Motor neuron (in vitro differentiated cells): ENCODE measurements at regions not wholly inside any gene's neighbourhood (a gene's known extent, or its start where the extent isn't known, plus 50 kb on each side); places are given as distances from the start of the nearest gene placed in this dataset.

ENCODE experiments used
- ATAC-seq, 8 experiments: fragments of 200-7000 bp; cut with Tn5 transposase; replicated peaks in 6 of 8; 2 replicates each; pipeline ENCODE4 v1.8.0; 2021; ENCODE audit warnings: mild to moderate bottlenecking in 8 of 8, moderate library complexity in 8 of 8
- H3K27ac ChIP-seq, 2 donors: fragments of 250-450 bp; sonication (Bioruptor Pico); 2 replicates each; pipeline ENCODE4 v1.9.0; 2021; ENCODE audit warnings: antibody characterized with exemption in 2 of 2, mild to moderate bottlenecking in 2 of 2, moderate library complexity in 1 of 2
- H3K4me1 ChIP-seq, 2 donors: fragments of 250-450 bp; sonication (Bioruptor Pico); replicated peaks in 1 of 2; 2 replicates each; pipeline ENCODE4 v1.6.1; 2021; ENCODE audit warnings: antibody characterized with exemption in 2 of 2, mild to moderate bottlenecking in 2 of 2, moderate library complexity in 1 of 2
- H3K4me3 ChIP-seq, 5 donors: fragments of 250-450 bp; sonication (Bioruptor Pico); 2 replicates each; pipeline ENCODE4 v1.9.0; 2021; ENCODE audit warnings: antibody characterized with exemption in 5 of 5, mild to moderate bottlenecking in 5 of 5, moderate library complexity in 4 of 5
- WGBS, 10 experiments: fragments of 450-650 bp; shearing (Covaris generic); methylation state at CpG; one replicate each; pipeline ENCODE4 v1.0.0; 2022; 5-methylcytosine and 5-hydroxymethylcytosine counted together
- in situ Hi-C, 9 experiments: fragments of 400-800 bp; cut with MboI; loops; one replicate each; pipeline ENCODE4 v1.15.0; 2021; ENCODE audit warnings: low sequenced_read_pairs in 9 of 9, low pct_unique_long_range_greater_than_20kb in 2 of 9; ENCODE audit not compliant: unreplicated experiment in 9 of 9

DNA sequence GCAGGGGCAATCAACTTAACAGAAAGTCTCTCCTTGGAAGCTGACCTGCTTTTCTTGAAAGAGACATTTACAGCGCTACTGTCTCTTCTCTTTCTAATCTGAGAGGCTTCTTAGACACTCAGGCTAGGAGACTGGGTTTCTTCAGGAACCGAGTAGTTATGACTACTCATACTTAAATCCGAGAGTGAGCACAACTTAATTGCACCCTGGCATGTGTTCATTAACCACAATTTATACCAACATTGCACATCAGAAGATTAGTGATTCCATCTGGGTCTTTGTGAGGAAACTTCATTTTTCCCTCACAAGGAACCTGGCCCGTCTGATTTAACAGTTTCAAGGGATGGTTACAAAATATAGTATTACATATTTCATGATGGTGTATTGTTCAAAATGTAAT is 176.9 kb downstream of the UBE2E3 start:
- H3K27ac ChIP-seq: no peak overlapping the region
- no peak for ATAC-seq
- WGBS, 10 experiments: 44 to 100% (median 83%) methylated on average over 1 to 4 of the region's 4 CpGs
- no peaks in the 10 kb centered on the region for H3K4me1 ChIP-seq
- no peak overlapping the region for H3K4me3 ChIP-seq
- in situ Hi-C loops: no loop called here

DNA sequence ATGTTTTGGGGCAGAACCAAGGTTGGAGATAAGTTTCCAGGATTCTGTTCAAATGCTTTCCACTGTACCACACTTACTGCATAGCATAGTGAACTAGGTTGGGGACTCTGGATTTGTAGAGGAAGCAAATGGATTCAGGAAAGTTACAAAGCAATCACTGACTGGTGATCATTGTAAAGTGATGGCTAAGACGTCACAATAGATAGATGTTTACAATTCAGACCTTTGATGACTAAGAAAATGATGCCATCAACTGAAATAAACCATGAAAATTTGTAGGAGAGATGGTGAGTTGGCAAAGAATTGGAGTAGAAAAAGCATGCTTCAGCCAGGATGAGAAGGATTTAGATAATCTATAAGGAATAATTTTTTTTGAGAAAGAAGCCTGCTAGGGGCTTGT is 178.0 kb downstream of the UBE2E3 start:
- Histone ChIP-seq H3K27ac (no peak overlapping the region), H3K4me1 (no peaks in the 10 kb centered on the region), H3K4me3 (no peak overlapping the region)
- 14 to 70% (median 40%) methylated on average over 1 of the region's 1 CpG; no CpG with 5 or more reads in 1 of the 10 experiments for WGBS, 10 experiments
- ATAC-seq: peak in 2 of 8 experiments; percentile 45 to 59
- in situ Hi-C loops: no loop called here

DNA sequence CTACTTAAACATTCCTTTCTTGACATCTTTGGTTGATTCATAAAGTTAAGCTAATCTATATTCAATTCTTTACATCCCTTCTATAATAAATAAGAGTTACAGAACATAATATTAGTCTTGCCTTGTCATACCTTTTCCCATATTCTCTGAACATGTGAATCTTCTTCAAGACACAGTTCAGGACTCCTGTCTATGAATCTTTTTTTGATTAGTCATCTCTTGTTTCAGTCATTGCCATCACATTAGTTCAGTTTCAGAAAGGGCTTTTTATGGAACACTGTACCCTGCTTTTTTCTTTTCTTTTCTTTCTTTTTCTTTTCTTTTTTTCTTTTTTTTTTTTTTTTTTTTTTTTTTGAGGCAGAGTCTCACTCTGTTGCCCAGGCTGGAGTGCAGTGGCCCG is 181.2 kb downstream of the UBE2E3 start:
- WGBS, 10 experiments: 78 to 100% (median 95%) methylated on average over 1 of the region's 1 CpG; no CpG with 5 or more reads in 3 of the 10 experiments
- Histone ChIP-seq H3K27ac (no peak overlapping the region), H3K4me1 (no peaks in the 10 kb centered on the region), H3K4me3 (no peak overlapping the region)
- ATAC-seq: no peak
- in situ Hi-C loops: no loop called here

DNA sequence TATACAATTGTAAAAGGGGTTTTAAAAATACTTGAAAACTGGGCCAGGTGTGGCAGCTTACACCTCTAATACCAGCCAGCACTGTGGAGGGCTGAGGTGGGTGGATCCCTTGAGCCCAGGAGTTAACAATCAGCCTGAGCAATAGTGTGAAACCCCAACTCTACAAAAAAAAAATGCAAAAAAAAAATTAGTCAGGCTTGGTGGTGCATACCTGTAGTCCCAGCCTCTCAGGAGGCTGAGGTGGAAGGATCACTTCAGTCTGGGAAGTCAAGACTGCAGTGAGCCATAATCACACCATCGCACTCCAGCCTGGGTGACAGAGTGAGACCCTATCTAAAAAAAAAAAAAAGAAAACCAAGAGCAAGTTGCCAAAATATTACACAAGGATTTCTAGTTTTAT is 182.7 kb downstream of the UBE2E3 start:
- 100% methylated on average over 1 of the region's 1 CpG; no CpG with 5 or more reads in 7 of the 10 experiments for WGBS, 10 experiments
- Histone ChIP-seq H3K4me3 (no peak overlapping the region), H3K4me1 (no peaks in the 10 kb centered on the region), H3K27ac (no peak overlapping the region)
- no peak for ATAC-seq
- in situ Hi-C loops: no loop called here

DNA sequence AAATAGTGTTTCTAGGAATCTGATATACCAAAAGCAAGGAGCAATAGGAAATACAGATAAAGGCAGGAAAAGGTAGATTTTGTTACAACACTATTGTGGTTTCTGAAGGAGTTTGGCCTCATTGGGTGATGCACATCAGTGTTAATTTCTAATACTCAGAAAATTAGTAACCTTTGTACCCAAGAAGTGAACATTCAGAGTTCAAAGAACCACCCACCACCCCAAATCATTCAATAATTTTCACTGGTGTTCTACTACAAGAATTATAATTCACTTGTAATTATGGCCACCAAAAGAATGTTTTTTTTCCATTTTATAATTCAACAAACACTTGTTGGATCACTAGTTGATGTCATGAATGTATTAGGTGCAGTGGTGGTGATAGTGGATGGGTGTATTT is 183.3 kb downstream of the UBE2E3 start:
- no peak overlapping the region for H3K4me3 ChIP-seq
- no peak overlapping the region for H3K27ac ChIP-seq
- ATAC-seq: no peak
- no peaks in the 10 kb centered on the region for H3K4me1 ChIP-seq
- in situ Hi-C loops: no loop called here

DNA sequence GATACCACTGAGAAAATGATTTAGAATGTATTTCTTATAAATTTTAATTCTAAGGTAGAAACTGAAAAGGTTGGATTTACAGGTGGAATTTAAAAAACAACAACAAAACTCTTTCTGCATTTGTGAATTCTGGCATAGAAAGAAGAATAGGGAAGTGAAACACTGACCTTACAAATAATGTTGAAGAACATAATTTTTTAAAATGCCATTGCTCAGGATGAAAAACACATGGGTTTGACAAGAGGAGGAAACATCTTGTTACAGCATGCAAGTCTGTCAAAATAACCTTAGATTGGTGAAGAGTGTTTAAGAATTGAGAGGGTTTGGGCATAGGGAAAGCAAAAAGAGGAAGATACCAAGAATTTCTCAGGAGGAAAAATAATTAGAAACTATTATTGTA is 184.3 kb downstream of the UBE2E3 start:
- no peak for ATAC-seq
- no peaks in the 10 kb centered on the region for H3K4me1 ChIP-seq
- in situ Hi-C loops: no loop called here
- no peak overlapping the region for H3K4me3 ChIP-seq
- no peak overlapping the region for H3K27ac ChIP-seq

DNA sequence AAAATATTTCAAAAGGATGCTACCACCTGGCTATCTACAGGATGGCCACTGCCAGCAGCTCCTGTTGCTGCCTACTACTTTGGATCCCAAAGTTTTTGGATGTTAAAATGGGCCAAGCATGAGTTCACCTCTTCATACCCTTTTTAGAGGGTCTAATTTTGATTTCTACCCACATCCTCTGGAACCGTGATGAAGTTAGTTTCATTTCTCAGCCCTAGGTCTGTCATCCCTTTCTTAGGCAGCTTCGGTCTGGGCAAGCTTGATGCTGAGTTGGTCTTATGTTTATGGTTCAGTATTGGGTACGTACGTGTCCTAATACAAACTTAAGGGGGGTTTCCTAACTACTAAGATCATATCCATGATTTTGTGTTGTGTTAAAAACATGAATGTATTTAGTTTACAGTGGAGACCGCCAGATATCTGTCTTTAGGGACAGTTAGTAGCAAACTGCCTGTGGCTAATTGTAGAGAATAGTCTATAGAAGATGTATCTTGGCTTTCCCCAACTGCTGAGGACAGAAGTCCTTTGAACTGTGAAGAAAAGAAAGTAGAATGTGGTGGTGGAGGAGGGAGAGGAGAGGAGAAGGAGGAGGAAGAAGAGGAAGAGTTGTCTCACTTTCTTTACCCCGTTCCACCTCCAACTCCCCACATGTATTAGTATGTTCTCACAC is 184.9 kb downstream of the UBE2E3 start:
- 60 to 93% (median 88%) methylated on average over 1 to 6 of the region's 6 CpGs; no CpG with 5 or more reads in 1 of the 10 experiments for WGBS, 10 experiments
- no peak for ATAC-seq
- Histone ChIP-seq H3K27ac (no peak overlapping the region), H3K4me1 (no peaks in the 10 kb centered on the region), H3K4me3 (no peak overlapping the region)
- in situ Hi-C loops: no loop called here

DNA sequence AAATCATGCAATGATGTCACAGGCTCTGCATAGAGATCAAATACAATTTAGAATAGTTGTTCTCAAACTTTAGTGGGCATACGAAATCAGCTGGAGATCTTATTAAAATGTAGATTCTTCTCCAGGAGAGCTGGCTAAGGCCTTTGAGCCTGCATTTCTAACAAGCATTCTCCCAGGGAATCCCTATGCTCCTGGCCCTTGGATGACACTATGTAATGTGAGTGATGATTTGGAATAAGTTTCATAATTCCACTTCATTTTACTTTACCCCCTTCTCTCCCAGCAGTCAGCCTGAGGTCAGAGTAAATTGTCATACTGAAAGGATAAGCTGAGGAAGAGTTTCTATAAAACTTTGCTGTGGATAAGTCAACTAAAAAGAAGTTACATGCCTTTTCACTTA is 189.1 kb downstream of the UBE2E3 start:
- whole genome bisulfite sequencing, 10 experiments: 20 to 86% (median 44%) methylated on average over 1 of the region's 1 CpG; no CpG with 5 or more reads in 4 of the 10 experiments
- in situ Hi-C loops: no loop called here
- no peak overlapping the region for H3K27ac ChIP-seq
- H3K4me1 ChIP-seq: no peaks in the 10 kb centered on the region
- no peak for ATAC-seq
- no peak overlapping the region for H3K4me3 ChIP-seq

DNA sequence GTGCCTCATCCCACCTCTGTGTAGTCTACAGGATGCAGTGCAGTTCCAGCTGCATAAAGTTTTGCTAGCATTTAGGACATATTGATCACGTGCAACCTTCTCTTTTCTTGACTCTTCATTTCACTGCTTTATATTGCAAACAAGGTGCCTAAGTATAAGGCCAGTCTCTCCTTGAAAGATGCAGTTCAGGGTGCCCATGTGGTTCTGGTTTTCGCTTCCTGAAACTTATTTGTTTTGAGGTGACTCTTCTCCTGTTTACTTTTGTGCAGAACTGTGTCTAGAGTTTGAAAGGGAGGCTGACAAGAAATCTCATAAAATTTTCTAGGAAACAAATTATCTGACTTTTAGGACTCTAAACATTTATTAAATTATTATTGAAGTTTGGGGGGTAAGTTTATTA is 189.9 kb downstream of the UBE2E3 start:
- H3K4me3 ChIP-seq: no peak overlapping the region
- H3K27ac ChIP-seq: no peak overlapping the region
- H3K4me1 ChIP-seq: no peaks in the 10 kb centered on the region
- no peak for ATAC-seq
- 50 to 100% (median 87%) methylated on average over 1 to 2 of the region's 2 CpGs; no CpG with 5 or more reads in 2 of the 10 experiments for WGBS, 10 experiments
- in situ Hi-C loops: no loop called here

DNA sequence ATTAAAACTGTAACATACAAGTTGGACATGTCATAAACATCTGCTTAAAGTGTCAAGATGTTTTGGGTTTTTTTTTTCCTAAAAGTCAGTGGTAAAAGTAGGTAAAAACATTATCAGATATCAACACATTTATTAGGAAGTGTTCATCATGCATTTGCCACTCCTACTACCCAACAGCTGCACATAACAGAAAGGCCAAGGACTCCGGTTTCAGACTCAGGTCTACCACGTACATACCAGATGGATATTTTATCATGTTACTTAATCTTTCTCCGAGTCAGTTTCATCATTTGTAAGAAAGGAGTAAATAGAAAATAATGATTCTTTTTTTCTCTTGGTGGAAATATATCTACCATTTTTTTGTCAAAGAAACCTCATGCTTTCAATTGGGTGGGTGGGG is 192.3 kb downstream of the UBE2E3 start:
- Histone ChIP-seq H3K4me1 (no peaks in the 10 kb centered on the region), H3K27ac (no peak overlapping the region), H3K4me3 (no peak overlapping the region)
- no peak for ATAC-seq
- WGBS, 10 experiments: 43 to 100% (median 91%) methylated on average over 1 to 3 of the region's 3 CpGs; no CpG with 5 or more reads in 1 of the 10 experiments
- in situ Hi-C loops: no loop called here

DNA sequence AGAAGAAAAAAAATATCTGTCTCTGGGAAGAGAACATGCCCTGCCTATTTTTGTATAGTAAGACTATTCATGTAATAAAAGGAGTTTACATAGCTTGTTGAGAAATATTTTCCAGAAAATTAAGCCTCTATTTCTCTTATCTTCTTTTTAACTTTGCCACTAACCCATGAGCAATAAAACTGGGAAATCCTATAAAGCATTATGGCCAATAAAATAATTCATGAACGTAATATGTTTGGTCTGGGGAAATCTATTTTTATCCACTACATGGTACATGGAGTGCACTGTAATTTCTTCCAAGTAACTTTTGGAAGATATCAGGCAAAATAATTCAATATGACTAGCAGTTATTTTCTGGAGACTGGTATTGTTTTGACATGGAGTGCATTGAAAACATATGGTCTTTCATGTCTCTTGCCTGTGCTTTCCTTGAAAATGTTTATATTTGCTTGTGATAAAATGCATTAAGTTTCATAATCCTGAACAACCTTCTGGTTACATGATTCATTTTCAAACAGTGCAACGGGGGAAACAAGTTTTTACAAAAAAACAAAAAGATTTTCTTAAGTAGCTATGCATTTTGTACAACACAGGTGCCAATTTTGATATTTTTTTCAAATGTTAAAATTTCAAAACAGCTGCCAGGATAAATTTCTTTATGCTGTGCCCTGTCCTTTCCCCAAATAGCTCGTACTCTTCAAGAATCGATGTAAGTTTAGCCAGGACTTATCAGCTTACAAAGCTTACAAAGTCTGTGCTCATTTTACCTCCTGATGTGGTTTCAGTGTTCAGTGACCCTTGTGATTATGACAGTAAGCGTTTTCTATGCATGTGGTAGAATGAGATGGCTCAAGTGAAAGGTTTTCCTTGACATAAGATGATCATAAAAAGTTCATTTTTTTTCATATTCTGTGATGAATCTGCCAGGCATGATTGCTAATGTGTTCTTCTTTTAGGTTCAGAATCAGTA is 194.5 kb downstream of the UBE2E3 start:
- Histone ChIP-seq H3K27ac (no peak overlapping the region), H3K4me3 (no peak overlapping the region), H3K4me1 (no peaks in the 10 kb centered on the region)
- ATAC-seq: no peak
- in situ Hi-C loops: no loop called here
- 20 to 100% (median 61%) methylated on average over 1 to 5 of the region's 5 CpGs; no CpG with 5 or more reads in 1 of the 10 experiments for WGBS, 10 experiments

DNA sequence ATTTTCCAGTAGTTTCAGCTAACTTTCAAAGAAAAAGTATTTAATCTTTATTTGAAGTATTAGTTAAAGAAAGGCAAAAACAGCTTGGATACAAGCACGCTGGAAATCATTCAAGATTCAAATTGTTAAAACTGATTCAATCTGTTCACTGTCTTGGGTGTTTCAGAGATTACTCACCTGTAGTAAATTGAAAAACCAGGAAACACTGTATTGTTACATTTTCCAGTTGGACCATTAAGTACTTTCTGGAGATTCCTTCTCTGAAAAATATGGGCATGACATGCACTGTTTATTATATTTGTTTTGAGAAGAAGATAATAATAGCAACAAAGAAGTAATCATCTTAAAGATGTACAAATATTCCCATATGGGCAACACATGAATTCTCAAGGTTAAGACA is 196.1 kb downstream of the UBE2E3 start:
- no peak for ATAC-seq
- Histone ChIP-seq H3K27ac (no peak overlapping the region), H3K4me1 (no peaks in the 10 kb centered on the region), H3K4me3 (no peak overlapping the region)
- 43 to 100% (median 86%) methylated on average over 1 of the region's 1 CpG; no CpG with 5 or more reads in 2 of the 10 experiments for WGBS, 10 experiments
- in situ Hi-C loops: no loop called here

DNA sequence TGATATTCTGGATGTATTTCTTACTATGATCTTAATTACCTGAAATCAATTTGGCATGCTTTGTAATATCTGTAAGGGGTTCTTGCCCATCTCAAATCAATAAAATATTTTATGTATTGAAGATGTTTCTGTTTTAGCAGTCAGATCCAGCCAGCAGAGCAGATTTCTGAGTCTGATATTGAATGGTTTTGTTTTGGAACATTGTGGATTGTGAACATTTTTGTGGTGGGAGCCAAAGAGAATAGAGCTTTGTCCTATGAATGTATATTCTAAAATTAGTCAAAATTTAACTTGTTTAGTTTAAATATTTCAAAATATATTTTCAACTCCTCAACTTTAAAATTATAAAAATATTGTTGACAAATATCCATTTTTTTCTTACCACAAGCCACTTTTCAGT is 197.0 kb downstream of the UBE2E3 start:
- Histone ChIP-seq H3K4me3 (no peak overlapping the region), H3K4me1 (no peaks in the 10 kb centered on the region), H3K27ac (no peak overlapping the region)
- ATAC-seq: no peak
- in situ Hi-C loops: no loop called here

DNA sequence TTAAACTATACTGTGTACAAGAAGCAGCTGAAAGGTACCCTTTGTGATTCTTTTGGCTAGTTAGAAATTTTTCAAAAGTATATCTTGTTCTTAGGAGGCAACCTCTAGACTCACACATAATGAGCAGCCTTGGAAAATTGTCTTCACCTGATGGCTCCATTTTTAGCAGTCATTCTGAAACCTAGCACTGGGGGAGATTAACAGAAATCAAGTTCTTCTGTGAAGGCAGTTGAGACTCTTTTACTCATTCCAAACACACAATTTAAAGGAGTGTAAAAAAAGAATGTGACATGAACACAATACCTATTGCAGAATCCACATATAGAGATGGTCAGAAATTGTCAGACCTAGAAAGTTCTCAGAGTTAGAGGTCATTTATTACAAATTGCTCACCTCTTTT is 197.7 kb downstream of the UBE2E3 start:
- no peak for ATAC-seq
- in situ Hi-C loops: no loop called here
- Histone ChIP-seq H3K4me3 (no peak overlapping the region), H3K27ac (no peak overlapping the region), H3K4me1 (no peaks in the 10 kb centered on the region)
